ENCODE measurements at regions not wholly inside any gene's neighbourhood (a gene's known extent, or its start where the extent isn't known, plus 50 kb on each side); places are given as distances from the start of the nearest gene placed in this dataset.
A peak's percentile ranks its signal among the peaks of the same experiment; 100 is the strongest.

DNA sequence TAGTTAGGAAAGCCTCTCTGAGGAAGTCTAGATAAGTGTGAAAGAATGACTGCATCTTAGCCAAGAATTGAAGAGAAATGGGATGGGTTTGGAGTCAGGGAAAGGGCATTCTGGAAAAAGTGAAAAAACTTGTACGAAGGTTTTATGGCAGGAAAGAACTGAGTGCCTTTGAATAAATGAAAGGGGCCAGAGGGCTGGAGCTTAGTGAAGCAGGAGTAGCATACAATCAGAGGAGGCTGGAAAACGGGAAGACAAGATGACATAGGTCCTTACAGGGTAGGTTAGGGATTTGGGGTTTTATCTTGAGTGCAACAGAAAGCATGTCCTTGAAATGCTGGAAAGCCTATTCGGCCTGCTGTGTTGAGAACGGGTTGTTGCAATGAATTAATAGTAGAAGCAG, 152.6 kb upstream of the RND3 start:
- no peak for DNase-seq

DNA sequence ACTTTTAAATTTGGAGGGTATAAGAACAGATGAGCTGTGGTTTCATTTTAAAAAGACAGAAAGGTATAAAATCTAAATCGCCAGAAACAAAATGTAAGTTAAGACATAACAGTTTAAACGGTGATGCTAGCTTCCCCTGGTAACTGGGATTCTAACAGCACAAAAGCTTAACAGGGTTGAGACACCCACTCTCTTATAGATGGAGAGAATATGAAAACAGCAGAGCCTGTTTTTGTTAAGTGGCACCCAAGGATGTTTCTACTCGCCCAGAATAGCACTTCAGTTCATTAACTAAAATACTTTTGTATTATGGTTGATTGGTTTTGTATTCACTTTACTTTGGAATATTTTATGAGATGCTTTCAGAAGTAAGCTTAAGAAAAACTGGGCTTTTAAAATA, 151.9 kb upstream of the RND3 start:
- no peak for DNase-seq

DNA sequence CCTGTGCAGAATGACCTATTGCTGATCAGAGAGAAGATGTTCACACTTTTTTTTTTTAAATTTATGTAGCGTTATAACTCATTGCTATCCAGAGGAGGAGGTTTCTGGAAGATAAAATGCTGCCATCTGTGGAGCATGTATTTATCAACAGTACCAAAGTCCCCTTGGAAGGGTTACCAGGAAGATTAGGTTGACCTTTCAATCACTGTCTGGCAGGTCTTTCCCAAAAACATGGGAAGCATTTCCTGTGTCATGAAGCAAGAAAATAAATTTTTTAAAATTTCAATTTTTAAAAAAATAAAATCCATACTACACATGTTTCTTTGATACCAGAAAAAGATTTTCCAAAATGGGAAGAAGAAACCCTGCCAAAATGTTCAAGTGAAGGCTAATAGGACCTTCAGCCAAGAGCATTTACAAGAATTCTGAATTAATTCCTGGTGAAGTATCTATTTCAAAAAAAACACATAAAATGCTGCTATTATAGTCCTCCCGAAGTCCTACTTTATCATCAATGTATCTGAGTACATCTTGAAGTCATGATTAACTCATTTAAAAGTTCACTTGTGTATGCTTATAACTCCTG, 143.9 kb upstream of the RND3 start:
- no peak for DNase-seq

DNA sequence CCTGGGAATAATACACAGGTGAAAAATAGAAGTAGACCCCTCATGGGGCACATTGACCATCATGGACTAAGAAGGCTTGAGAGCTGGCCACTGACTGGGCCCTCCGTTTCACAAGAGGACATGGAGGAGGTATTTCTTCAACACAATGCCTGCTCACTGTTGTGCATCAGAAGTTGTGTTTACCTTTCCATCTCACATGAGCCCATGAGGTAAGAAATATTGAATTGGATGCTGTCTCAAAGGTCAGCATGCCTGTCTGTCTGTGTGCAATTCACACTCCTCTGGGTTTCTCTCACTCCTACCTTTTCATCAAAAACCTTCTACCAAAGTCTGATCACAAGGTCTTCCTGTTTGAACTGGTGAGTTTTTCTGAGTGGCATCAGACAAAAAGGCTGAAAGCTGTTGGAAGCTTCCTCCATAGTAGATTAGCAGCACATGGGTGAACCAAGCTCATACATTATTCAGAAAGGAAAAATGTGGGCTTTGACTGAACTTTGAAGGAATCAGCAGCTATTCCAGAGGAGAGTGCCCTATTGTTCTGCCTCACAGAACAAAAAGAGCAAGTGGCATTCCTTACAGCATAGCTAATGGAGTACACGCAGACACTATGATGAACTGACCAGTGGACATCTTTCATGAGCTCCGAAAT, 143.2 kb upstream of the RND3 start:
- no peak for DNase-seq

DNA sequence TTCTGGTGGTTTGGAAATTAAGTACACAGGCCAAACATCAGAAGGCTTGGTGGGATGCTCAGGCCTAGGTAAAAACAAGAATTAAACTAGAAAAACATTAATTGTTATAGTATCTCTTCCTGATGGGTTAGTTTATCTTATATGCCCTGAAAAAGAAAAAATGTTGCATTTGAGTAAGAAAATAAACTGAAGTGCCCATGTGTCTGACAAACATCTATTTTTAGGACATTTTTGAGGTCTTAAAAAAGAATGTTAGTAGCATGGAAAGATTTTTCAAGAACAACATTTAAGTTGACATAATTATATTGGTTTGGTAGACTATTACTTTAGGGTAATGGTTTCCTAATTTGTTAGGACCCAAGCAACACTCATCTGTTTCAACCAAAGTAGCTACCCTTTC, 140.1 kb upstream of the RND3 start:
- no peak for DNase-seq

DNA sequence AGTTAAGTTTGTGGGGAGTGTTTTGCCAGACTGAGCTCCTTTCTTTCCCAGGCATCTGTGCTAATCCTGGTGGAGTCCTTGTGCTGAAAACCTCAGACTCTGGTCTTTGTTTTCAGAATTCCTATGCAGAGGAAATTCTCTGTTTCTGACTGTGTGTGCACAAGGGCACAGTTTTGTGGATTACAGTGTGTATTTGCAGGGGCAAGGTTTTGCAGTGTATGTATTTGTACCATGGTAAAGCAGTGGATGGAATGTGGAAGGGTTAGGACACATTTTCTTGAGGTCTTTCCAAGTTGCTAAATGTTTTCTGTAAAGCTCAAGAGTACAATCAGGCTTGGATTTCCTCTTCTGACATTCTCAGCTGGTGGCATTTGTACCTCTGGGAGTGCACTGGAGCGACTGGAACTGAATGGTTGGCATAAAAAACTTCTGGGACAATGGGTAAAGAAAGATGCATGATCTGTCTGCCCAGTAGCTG, 139.5 kb upstream of the RND3 start:
- no peak for DNase-seq

DNA sequence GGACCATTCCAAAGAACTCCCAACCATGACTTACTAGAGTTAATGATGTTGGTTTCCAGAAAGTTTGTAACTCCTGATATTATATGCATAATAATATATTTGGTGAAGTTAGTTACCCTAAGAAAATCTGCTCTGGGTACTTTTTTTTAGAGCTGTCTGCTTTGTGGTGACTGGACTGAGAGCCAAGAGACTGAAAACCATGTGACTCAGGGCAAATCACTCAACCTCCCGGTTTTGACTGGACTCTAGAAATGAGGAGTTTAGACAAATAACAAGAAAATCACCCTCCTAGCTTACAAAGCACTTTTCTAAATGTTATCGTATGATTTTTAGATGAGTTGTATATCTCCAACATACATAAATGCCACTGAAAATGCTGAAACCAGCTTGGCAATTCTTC, 138.3 kb upstream of the RND3 start:
- DNase-seq, result no peak

DNA sequence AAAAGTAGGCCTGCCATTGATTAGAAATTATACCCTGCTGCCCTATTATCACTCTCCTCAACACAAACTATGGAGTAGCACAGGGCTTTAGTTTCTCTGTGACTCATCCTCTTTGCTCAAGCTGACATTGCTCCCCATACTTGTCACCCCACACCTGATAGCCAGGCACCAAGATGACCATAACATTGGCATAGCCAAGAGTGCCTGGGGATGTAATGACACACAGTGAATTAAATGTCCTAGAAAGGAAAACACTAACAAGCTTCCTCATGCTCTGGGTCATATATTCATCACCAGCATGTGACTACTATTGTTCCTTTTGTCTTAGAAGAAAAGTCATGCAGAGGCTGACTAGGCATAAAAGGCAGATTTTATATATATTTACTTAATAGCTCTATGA, 137.8 kb upstream of the RND3 start:
- DNase-seq, result peak; percentile 5

DNA sequence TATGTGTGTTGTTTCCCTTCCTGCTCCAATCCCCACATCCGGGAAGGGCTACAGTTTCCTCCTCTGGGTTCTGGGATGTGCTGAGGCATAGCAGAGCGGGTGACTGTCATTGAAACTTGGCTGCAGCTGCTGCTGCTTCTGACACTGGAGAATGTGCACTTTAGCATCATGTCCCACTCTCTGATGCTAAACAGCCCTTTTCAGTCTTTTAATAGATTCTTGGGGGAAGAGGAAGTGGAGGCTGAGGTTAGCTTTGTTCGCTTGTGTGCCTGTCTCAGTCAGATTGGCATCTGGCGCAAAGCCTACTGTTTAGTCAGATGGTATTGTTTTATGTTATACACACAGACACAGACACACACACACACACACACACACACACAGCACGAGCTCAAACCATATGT, 136.5 kb upstream of the RND3 start:
- no peak for DNase-seq

DNA sequence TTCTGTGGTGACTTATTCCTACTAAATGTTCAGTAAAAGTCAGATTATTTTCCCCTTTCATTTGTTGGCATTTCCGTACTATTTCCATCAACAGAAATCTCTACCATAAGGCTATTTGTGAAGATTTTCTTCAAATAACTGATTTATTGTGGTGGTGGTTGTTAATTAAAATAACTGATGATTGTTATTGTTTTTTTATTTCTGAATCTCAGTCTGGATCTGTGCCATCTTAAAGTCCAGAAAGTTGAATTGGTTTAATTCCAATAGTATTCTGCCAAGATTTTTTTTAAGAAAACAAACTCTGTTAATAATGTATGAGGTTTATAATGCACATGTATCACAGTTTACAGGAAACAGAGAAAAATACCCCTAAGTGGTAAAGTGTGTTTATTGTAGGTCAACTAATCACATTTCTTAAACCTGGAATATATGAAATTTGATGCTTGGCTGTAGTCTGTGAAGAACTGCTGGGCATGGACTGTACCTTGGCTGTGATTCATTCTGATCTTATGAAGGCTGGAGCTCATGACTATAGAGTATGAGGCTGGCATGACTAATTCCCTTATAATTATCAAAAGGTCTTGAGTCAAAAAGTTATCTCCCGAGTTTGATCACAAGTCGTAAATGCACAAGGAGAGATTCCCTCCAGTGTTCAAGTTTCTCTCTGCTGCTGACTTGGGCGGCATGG, 134.2 kb upstream of the RND3 start:
- DNase-seq, result peak; percentile 8

DNA sequence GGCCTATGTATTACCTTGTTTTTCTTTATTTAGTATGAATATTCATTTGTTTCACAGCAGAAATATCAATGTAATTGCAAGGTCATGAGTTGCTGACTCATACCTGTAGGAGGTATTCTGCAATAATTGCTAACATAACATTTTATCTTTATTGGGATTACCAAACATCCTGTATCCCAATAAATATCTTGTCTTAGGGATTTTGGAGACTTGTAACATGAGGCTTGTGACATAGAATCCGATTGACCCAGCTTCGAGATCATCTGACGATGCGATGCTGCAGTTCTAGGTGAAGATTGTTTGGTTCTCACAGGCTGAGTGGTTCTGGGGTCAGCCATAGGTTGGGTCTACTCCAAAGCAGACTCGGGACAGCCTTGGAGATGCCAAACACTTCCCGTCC, 133.4 kb upstream of the RND3 start:
- peak; percentile 11 for DNase-seq

DNA sequence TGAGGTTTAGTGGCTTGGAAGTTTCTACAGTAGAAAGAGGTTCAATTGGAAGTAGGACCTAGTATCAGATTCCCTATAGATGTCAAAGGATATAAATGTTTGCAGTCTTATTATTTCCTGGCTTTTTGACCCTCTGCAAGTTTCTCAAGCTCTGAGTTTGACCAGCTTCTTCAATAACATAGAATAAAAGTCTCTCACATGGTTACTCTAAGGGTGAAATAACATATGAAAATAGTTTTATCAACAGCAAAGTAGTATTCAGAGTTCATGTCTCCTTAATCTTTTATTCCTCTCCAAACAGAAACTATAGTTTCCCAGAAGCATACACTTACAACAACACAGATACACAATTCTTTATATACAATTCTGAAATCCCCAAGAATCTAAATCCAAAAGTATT, 132.9 kb upstream of the RND3 start:
- DNase-seq, result no peak

DNA sequence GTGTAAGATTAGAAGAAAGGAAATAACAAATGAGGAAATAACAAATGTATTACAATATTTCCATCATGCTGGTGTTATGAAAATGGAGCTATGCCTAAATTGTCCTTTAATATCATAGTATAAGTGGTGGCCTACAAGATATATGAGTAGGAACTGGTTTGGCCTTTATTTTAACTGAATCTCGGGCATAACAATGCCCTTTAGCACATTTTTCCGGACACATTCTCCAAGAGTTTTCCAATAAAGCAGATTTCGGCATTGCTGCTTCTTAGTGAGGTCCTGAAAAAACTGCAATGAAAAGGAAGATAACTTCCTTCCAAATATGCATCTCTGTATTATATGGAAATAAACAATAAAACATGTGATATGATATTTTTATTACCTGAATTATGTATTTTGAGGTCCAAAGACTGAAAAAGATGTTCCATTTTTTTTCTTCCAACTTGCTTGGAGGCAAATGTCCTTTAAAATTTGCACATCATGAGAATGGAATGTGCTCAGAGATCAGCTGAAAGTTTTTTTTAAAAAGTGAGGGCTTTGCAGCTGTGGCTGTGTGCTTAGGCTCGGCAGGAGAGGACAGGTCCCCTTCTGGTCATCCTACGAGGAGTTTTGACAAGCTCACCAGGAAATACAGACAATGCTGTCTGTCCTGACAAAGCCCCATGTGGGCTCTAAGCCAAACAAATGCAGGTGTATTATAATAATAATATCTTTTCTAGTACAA, 132.3 kb upstream of the RND3 start:
- no peak for DNase-seq

DNA sequence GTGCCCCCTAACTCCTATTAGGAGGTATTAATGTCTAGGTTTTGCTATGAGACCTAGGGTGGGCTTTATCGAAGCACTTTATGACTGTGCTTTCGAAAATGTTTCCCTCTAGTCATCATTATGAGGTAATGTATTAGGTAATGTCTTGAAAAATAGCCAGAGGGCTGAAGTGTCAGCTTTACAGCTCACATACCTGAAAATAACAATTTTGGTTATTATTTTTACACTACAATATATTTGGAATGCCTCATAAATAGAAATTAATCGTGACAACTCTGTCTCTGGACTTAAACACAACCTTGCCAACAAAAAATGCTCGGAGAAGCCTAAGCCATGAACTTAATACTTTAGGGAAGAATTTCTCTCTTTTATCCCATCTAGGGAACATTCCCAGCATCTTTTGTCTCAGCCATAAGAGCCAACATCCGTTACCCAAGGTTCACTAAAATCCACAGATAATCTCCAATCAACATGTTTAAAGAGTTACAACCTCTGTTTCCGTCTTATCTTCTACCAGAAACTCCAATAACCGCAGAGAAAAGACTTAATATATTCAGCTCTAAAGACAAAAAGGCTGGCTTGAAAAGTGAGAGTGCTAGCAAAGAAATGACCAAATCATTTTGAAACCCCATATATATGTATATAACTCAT, 130.9 kb upstream of the RND3 start:
- no peak for DNase-seq

DNA sequence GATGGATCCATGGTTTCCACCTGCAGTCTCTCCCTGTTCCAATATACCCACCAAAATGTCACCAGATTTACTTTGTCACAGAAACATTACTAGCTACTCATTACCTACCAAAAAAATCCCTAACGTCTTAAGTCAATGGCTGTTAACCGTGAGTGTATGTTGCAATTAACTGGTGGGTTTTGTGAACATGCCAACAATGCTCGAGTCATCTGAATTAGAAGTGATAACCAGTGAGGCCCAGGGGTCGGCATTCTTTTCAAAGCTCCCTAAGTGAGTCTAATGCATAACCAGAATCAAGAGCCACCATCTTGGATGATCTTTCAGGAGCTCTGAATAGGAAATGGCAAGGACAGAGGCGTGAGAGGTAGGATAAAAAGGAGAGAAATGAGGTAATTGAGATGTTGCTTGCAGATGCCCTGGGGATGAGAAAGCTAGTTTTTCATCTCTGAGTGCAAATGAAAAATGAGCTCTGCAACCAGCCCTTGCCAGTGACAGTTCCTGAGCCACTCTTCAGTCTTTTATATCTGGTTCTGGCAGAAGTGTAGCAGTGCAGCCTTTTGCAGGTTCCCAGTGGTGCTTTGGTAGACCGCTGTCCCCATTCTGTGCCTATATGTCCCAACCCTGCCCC, 130.0 kb upstream of the RND3 start:
- DNase-seq, result no peak

DNA sequence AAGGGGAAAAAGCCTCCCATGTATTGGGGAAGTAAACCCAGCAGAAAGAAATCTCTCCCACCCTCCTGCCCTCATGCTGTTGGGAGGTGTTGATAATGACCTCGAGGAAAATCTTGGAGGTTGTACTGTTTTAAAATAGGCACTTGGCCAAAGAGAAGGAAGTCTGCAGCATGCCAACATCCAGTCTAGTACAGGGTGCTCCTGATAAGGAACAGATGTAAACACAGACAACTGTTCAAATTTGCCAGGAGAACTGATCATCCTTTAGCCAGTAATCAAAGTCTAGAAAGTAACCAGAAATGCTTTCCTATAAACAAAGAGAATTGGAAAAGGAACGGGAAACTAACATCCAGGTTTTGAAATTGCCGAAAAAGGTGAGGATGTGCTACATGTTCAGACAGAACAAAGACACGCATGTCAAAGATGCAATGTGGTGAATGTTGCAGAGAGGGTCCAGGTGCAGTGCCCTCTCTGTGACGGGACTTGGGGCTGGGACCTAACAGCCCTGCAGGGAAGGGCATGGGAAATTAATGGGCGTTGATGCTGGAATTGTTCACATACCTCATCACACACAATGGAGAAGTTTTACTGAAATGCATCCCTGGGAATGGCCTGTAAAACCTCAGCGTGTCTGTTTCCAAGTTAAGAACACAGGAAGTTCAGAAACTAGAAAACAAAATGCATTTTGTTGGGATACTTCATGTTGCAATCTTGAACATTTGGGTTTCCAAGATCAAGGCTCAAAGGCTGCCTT, 125.7 kb upstream of the RND3 start:
- no peak for DNase-seq

DNA sequence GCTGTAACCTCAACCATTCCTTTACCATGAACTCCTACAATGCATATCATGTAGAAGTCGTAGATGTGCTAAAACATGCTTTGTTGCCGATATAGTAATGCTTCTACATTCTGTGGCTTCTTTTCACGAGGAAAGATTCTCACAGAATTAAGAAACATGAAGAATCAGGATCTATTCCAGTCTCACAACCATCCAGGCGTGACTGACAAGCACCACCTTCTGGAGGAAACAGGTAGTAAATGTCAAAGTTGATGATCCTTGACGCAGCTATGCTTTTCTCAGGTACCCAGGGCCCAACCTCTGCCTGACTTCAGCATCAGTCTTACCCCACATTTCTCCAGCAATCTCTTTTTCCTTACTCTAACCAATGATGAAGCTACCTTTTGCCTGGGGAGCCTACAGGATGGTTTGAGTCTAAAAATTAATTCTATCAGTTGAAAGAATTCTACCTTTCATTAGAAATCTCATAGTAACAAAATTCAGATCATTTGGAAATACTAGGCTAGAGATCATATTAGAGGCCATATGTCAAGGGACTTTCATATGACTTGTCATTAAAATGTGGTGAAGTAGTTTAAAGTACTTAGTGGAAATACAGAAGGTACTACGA, 123.3 kb upstream of the RND3 start:
- no peak for DNase-seq

DNA sequence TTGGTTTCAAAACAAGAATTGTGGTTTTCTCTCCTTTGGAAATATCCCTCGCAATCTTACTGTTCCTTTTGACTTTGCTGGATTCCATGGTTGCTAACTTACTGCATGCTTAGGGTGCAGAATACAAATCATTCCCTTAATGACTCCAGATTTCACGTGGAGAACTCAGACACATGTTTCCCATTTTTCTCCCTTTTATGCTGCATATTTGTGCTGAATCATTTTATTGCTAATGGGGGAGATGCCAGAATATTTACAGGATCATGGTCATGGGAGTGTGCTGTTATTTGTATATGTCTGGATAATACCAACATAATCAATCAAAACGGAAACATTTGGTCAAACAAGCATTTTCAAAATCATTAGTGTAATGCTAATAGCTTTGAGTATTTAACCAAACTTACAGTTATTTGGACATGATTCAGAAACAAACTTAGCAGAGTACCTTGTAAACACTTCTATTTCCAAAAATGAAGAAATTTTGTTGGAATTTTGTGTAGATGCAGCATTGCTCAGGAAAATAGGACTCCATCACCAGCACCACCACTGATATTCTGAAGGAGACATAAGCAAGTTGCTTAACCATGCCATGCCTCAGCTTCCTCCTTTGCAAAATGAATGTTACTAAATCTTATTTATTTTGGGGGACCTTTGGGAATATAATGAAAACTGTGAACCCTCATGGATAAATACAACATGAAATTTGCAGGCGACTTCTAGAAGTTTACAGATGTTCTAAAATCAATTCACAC, 122.5 kb upstream of the RND3 start:
- DNase-seq, result no peak

DNA sequence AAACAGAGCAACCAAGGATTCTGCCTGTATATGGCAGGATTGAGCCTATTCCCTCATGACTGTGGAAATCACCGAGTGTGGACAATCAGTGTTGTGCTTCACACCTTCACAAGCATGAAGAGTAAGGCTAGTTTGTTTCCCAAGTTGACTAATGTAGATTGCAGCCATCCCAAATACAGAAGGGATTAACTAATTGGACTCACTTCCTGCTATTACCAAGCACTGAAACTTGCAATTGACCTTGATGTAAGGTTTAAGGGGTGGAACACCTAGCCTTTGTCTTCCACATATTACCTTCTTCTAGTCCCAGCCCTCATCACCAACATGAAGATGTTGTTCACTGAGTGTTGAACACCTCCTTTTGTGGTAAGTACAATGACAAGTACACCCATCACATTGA, 120.9 kb upstream of the RND3 start:
- DNase-seq, result no peak

DNA sequence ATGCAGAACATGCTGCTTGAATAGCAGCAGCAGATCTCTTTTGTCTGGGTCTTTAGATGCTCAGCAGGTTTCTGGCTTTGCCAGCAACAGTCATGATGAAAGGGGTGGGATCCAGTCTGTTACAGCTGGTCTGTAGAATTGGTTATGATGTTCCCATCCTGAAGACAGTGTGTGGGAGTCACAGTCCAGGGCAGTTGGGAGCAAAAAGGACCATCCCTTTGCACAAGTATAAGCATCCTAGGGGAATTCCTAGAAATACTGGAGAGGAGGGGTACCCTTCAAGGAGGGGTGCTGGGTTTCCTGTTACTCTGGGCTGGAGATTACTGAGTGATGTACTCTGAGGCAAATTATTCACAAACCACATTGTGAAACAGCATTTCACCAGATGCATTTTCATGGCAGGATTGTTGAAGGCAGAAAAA, 119.9 kb upstream of the RND3 start:
- DNase-seq, result no peak

All from inflammatory macrophage treated with lipopolysaccharide for 4 hours (primary cell).